ENCODE measurements at regions not wholly inside any gene's neighbourhood (a gene's known extent, or its start where the extent isn't known, plus 50 kb on each side); places are given as distances from the start of the nearest gene placed in this dataset.

GRCh38 chrX:109252789-109253188, 229.1 kb downstream of the GUCY2F start:
- TF ChIP-seq CTCF (IDR thresholded peaks at IDR 0.05; ENCODE audit: control extremely low read depth, extremely low read depth): no peak
- H3K9me3 ChIP-seq (ENCODE audit: control insufficient read depth in 4 of 4, insufficient read depth in 3 of 4, low read length in 3 of 4): peaks cover 0 to 5% (median 2%) of the 10 kb centered on the region in 4 donors
- no peak overlapping the region for H3K9ac ChIP-seq (ENCODE audit: insufficient read depth in 1 of 2, low read length in 2 of 2)
- no peak overlapping the region for H3K27ac ChIP-seq (ENCODE audit: low read depth in 1 of 2, low read length in 1 of 2)
- no peaks in the 10 kb centered on the region for H3K36me3 ChIP-seq (ENCODE audit: control insufficient read depth in 4 of 4, insufficient read depth in 4 of 4, low read length in 4 of 4)
- DNase-seq (no peak), ATAC-seq (ENCODE audit: insufficient read depth, low FRiP score) (no peak)
- H3K4me3 ChIP-seq: no peak overlapping the region
- 91 to 95% methylated on average over 2 of the region's 2 CpGs for WGBS, 2 donors
- H3K27me3 ChIP-seq (ENCODE audit: control insufficient read depth in 3 of 3, insufficient read depth in 3 of 3, low read length in 2 of 3): no peaks in the 10 kb centered on the region
- H3K4me1 ChIP-seq (ENCODE audit: control insufficient read depth in 5 of 5, insufficient read depth in 5 of 5, low read length in 5 of 5): no peaks in the 10 kb centered on the region

GRCh38 chrX:109218761-109219160, 263.1 kb downstream of the GUCY2F start:
- no peak for ATAC-seq (ENCODE audit: insufficient read depth, low FRiP score)
- no peak overlapping the region for H3K9ac ChIP-seq (ENCODE audit: insufficient read depth in 1 of 2, low read length in 2 of 2)
- H3K4me1 ChIP-seq (ENCODE audit: control insufficient read depth in 5 of 5, insufficient read depth in 5 of 5, low read length in 5 of 5): no peaks in the 10 kb centered on the region
- no peak for TF ChIP-seq CTCF (IDR thresholded peaks at IDR 0.05; ENCODE audit: control extremely low read depth, extremely low read depth)
- no peak overlapping the region for H3K27ac ChIP-seq (ENCODE audit: low read depth in 1 of 2, low read length in 1 of 2)
- whole genome bisulfite sequencing, 2 donors: 0% methylated on average over 1 of the region's 1 CpG
- DNase-seq: no peak
- peaks cover 0 to 19% (median 3%) of the 10 kb centered on the region in 3 donors for H3K27me3 ChIP-seq (ENCODE audit: control insufficient read depth in 3 of 3, insufficient read depth in 3 of 3, low read length in 2 of 3)
- H3K9me3 ChIP-seq (ENCODE audit: control insufficient read depth in 4 of 4, insufficient read depth in 3 of 4, low read length in 3 of 4): no peaks in the 10 kb centered on the region
- no peak overlapping the region for H3K4me3 ChIP-seq
- H3K36me3 ChIP-seq (ENCODE audit: control insufficient read depth in 4 of 4, insufficient read depth in 4 of 4, low read length in 4 of 4): no peaks in the 10 kb centered on the region

GRCh38 chrX:109199726-109200125, 282.2 kb downstream of the GUCY2F start:
- TF ChIP-seq CTCF (IDR thresholded peaks at IDR 0.05; ENCODE audit: control extremely low read depth, extremely low read depth): no peak
- WGBS, 2 donors: 49 to 60% methylated on average over 2 of the region's 2 CpGs
- Histone ChIP-seq H3K4me1 (ENCODE audit: control insufficient read depth in 5 of 5, insufficient read depth in 5 of 5, low read length in 5 of 5) (no peaks in the 10 kb centered on the region), H3K9ac (ENCODE audit: insufficient read depth in 1 of 2, low read length in 2 of 2) (no peak overlapping the region), H3K36me3 (ENCODE audit: control insufficient read depth in 4 of 4, insufficient read depth in 4 of 4, low read length in 4 of 4) (no peaks in the 10 kb centered on the region), H3K9me3 (ENCODE audit: control insufficient read depth in 4 of 4, insufficient read depth in 3 of 4, low read length in 3 of 4) (peaks cover 0 to 2% (median 0%) of the 10 kb centered on the region in 4 donors), H3K4me3 (no peak overlapping the region), H3K27ac (ENCODE audit: low read depth in 1 of 2, low read length in 1 of 2) (no peak overlapping the region), H3K27me3 (ENCODE audit: control insufficient read depth in 3 of 3, insufficient read depth in 3 of 3, low read length in 2 of 3) (peaks cover 0 to 17% (median 0%) of the 10 kb centered on the region in 3 donors)
- no peak for DNase-seq
- no peak for ATAC-seq (ENCODE audit: insufficient read depth, low FRiP score)

GRCh38 chrX:109190542-109190941, 291.3 kb downstream of the GUCY2F start:
- no peak for TF ChIP-seq CTCF (IDR thresholded peaks at IDR 0.05; ENCODE audit: control extremely low read depth, extremely low read depth)
- no peaks in the 10 kb centered on the region for H3K36me3 ChIP-seq (ENCODE audit: control insufficient read depth in 4 of 4, insufficient read depth in 4 of 4, low read length in 4 of 4)
- WGBS, 2 donors: 92 to 94% methylated on average over 1 of the region's 1 CpG
- H3K4me3 ChIP-seq: no peak overlapping the region
- no peak for ATAC-seq (ENCODE audit: insufficient read depth, low FRiP score)
- no peaks in the 10 kb centered on the region for H3K9me3 ChIP-seq (ENCODE audit: control insufficient read depth in 4 of 4, insufficient read depth in 3 of 4, low read length in 3 of 4)
- DNase-seq: no peak
- no peak overlapping the region for H3K9ac ChIP-seq (ENCODE audit: insufficient read depth in 1 of 2, low read length in 2 of 2)
- no peaks in the 10 kb centered on the region for H3K4me1 ChIP-seq (ENCODE audit: control insufficient read depth in 5 of 5, insufficient read depth in 5 of 5, low read length in 5 of 5)
- H3K27me3 ChIP-seq (ENCODE audit: control insufficient read depth in 3 of 3, insufficient read depth in 3 of 3, low read length in 2 of 3): peaks cover 3 to 24% (median 4%) of the 10 kb centered on the region in 3 donors
- no peak overlapping the region for H3K27ac ChIP-seq (ENCODE audit: low read depth in 1 of 2, low read length in 1 of 2)
